ENCODE measurements at regions not wholly inside any gene's neighbourhood (a gene's known extent, or its start where the extent isn't known, plus 50 kb on each side); places are given as distances from the start of the nearest gene placed in this dataset.

DNA sequence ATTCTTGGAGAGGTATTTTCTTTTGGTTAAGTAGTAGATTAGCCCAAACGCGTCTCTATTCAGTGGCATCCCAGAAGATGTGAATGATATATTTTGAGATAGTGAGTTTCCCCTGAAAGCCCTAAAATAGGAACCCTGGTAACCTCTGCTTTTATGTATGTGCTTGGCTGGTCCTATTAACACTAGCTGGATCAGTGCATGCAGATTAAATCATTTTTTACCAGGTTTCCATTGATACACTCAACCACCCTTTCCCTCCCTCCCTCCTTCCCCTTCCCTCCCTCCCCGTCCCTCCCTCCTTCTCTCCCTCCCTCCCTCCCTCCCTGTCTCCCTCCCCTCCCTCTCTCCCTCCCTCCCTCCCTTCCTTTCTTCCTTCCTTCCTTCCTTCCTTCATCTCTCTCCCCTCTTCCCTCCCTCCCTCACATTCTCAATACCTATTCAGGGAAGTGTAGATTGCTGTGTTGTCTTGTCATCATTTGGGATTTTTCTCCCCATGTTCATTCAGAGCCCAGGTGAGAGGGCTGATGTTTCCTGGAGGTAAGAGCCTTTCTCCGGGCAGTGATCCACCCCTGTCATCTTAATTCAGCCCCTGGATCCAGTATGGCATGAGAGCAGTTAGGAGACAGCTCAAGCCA lies 406.8 kb downstream of the PRDM2 start:
- no peak for DNase-seq

DNA sequence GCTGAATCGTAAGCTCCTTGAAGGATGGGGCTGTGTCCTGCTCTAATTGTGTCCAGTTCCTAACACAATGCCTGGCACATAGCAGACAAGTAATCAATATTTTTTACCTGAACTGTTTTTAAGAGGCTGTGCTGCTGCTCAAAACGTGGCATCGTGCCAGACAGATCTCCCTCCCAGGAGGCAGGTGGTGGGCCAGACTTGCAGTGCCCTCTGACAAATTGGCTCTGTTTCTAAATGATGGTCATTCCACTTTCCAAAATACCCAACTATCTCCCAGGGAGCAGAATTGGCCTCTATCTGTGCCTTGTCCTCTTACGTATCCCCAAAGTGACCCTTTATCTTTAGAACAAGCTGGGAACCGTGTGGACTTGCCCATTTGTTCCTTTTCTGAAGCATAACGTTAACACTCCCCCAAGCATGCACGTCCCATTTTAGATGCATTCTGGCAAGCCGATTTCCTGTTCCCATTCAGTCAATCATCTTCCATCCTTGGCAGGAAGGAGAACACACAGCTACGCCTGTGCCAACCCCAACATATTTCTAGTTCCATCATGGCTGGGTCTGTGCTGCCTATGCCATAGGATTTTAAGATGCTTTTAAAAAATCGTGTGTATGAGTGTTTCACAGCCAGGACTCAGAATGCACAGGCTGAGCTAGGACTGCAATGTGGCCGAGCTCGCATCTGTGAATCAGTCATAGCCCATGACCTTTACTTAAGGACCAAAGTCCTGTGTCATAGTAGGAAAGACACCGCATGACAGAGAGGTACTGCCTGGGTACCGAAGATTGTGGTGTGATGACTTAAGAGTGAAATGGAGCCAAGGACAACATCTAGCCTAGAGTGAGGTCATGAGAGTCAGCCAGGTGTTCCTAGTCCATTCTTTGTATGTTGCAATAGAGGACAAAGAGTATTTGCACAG lies 408.6 kb downstream of the PRDM2 start:
- DNase-seq: no peak

DNA sequence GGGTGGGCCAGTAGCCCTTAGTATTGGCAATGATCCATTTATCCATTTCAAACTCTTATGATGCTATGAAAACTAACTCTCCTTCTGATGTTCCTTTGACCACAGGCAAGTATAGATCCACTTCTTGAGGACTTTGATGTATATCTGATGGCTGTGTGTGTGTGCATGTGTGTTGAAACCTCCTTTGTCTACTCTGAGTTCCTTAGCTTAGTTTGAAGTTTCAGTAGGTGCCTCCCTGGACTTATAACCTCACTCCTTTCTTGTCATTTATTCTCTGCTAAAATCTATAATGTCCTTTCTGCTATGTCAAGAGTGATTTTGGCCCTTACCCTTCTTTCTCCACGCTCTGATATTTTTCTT lies 409.3 kb downstream of the PRDM2 start:
- DNase-seq: no peak

DNA sequence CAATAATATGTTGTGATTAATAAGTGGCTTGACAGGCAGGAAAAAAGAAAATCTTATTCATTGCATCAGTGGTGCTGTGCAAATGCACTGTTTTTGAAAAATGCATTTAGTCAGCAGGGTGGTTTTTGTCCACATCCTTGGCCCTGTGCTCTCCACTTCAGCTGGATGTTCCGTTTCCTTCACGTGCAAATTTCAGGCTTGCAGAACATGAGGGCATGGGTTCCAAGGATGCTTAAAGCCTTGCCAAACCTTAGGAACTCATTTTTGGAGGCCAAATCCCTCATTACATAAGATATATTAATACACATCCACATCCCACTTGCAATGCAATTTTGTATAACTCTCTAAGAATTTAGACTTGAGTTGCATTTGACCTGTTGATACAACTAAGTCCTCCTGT lies 410.1 kb downstream of the PRDM2 start:
- DNase-seq: no peak

DNA sequence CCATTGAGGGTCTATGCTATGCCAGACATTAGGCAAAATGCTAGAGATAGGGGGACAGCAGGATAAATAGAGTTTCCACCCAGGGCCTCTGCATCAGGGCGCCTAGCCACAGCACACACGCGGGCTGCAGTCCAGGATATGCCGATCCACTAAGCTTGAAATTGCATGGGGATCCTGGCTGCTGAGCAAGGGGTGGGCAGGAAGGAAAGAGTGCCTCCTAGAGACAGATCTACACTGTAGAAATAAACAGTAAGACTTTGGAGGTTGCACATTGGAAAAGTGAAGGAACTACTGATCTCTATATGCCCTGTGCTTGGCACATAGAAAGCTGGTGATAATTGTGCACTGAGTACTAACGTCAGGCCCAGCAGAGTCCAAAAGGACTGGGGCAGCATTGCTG lies 411.1 kb downstream of the PRDM2 start:
- no peak for DNase-seq

DNA sequence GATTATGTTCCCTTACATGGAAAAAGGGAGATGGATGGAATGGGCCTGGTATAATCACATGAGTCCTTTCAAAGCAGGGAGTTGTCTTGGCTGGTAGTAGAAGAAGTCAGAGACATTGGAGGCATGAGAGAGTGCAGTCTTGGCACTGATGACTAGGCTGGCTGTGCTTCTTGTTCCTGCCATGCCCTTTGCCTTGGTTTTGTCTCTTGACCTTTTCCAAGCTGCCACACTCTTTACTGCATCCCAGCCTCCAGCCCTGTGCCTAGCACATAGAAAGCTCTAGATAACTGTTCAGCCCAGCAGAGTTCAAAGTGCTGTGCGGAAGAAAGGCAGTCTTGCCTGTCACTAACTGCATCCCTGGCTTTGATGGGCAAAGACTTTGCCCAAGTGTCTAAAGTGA lies 412.6 kb downstream of the PRDM2 start:
- DNase-seq: no peak

DNA sequence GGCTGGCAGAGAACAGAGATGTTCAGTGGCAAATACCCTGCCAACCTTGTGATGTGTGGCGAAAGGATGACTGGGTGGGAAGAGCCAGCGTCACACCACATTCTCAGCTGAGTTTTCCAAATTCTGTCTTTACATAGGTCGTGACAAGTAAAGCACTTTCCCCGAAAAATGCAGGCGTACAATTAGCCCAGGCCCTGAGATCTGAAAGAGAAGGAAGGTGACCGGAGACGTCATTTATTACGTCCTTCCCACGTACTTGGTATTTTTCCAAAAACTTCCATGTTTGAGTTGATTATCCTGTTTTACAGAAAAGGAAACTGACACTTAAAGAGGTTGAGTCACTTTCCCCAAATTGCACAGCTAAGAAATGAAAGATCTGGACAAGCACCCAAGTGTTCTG lies 413.3 kb downstream of the PRDM2 start:
- no peak for DNase-seq

DNA sequence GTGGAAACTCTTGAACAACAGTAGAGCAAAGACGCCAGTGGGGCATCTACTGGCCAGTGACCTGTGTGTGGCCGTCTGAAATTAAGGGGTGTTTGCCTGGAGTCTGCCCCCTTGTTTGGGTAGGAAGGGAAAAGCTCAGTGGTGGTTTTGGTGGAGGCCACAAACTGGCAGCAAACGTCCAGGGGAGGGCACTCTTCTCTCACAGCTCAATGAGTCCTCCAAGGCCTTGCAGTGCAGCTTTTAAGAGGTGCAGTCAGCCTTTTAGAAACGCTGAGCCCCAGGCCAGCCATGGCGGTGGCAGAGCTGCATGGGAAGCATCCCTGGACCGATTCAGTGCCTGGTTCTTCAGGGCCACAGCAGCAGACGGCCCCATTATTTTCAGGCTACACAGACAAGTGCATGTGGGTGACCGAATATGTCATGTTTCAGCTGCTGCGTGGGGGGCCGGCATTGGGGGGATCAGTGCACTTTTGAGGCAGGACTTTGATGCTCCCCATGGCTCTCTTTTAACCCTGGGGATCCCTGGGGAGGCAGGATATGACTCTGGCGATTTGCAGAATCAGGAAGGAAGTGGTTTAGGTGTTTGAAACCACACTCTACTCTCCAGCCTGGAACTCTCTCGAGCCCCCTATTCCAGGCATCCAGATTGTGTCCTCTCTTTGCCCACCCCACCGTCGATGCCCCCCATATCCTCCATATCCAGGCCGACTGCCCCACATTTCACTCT lies 414.0 kb downstream of the PRDM2 start:
- DNase-seq: peak; percentile 43

DNA sequence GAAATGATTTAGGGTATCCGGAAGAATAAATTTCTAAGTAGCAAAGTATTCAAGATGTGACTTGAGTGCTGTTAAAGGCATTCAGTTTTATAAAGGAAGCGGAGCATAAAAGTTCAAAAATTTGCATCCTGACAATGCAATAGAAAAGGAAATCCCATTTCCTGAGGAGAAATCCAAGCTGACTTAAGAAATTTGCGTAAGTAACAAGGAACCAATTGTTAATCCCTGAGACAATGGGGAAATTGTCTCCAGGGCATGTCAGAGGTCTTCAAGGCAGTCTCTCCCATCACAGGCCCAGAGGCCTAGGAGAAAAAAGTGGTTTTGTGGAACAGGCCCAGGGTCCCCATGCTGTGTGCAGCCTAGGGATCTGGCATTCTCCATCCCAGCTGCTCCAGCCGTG lies 416.0 kb downstream of the PRDM2 start:
- no peak for DNase-seq

DNA sequence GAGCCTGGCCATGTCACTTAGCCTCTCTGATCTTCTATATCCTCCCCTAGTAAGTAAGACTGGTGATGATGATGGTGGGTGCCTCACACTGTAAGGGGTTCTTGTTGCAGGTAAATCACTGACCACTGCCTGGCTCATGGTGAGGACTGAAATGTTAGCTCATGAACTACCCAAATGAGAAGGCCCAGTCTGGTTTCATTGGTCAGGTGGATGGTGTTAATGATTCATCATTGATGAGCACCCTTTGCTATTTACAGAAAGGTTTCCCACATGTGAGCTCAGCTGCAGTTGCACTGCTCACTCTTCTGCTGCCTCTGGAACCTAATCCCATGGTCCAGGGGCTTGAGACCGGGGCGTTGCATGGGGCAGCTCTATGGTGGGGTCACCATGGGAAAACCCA lies 417.7 kb downstream of the PRDM2 start:
- DNase-seq: no peak

DNA sequence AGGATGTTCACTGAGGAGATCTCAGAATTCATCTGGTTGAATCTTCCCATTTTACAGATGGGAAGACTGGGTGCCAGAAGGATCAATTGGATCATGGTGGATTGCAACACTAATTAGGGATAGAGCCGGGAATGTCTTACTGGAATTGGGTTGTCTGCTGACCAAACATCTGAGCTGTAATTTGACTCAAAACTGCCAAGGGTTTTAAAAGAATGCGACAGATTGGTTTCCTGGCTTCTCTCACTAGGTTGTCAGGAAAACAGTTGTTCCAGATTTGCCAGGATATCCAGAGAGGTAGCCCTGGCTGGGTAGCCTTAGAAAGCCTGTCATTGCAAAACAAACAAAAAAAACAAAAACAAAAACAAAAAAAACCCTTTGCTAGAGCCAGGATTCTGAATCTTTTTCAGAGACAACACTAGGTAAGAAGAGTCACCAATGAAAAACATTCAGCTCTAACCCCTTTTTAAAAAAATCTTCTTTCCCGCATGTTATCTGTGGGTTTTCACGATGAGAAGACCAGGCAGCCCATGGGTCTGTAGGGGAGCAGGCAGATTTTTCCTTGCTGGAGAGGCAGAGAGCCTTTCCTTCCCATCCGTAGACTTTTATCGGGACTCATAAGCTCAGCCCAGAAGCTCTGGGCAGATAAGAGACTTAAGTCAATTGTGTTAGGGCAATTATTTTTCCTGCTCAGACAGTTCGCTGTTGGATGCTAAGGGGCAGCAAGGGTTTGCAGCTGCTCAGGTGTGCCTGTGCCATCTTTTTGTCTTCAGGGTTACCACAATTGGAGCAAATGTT lies 418.9 kb downstream of the PRDM2 start:
- DNase-seq: no peak

DNA sequence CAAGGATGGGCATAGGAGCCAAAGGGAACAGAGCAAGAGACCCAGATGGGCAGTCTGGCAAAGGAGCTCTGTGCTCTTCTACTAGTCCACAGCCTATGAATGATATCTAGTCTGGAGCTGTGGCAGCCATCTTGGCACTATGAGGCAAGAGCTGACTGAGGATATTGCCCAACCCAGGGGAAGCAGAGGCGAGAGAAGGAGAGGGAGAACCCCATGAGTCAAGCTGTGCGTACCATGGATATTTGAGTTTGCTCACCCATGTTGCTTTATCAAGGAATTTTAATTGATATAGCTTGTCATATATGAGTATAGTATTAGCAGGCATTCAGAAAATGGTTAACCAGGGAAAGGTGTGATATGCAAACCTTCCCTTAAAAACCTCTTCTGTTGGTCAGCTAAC lies 420.9 kb downstream of the PRDM2 start:
- DNase-seq: no peak

DNA sequence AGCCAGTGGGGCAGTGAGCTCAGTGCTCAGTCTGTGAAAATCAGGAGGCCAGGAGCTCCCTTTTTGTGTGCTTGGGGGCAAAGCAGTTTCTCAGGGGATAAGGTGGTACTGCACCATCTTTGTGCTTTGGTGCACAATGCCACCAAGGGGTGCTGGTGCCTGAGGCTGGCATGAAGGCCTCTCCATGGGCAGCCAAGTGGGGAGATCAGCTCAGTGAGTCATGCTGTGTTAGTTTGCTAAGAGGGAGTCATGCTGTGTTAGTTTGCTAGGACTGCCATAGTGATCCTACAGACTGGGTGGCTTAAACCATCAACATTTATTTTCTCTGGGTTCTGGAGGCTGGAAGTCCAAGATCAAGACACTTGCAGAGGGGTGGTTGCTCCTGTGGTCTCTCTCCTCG lies 428.1 kb downstream of the PRDM2 start:
- DNase-seq: no peak

DNA sequence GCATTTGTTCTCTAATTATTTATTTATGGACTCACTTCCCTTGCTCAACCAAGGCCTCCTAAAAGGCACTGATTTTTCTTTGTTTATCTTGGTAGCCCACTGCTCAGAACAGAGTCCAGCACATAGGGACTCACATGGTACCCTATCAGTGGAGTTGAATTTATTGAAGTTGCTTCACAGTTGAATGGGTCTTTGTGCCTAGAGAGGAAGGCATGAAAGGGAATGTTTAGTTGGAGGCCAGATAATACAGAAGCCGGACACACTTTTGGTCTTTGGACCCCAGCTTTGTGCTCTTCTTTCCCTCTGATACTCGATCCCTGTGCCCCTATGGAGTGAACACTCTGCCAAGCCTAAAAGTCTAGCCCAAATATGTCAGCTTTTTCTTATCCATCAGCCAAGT lies 429.0 kb downstream of the PRDM2 start:
- DNase-seq: no peak

DNA sequence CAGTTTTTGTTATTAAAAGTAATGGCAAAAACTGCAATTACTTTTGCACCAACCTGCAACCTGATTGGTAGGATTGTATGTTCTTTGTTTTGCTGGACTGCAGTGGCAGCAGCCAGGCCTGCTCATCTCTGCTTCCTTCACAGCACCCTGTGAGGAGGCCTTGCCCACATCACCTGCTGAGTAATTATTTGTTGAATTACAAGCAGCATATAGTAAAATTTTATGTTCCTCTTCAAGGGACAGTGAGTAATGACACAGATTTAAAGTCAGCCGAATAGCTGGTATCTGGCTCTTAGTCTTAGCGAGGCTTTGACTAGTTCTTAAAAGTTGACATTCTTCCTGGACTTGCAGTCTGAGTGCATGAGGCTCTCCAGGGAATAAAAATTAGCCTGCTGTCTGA lies 435.1 kb downstream of the PRDM2 start:
- no peak for DNase-seq

DNA sequence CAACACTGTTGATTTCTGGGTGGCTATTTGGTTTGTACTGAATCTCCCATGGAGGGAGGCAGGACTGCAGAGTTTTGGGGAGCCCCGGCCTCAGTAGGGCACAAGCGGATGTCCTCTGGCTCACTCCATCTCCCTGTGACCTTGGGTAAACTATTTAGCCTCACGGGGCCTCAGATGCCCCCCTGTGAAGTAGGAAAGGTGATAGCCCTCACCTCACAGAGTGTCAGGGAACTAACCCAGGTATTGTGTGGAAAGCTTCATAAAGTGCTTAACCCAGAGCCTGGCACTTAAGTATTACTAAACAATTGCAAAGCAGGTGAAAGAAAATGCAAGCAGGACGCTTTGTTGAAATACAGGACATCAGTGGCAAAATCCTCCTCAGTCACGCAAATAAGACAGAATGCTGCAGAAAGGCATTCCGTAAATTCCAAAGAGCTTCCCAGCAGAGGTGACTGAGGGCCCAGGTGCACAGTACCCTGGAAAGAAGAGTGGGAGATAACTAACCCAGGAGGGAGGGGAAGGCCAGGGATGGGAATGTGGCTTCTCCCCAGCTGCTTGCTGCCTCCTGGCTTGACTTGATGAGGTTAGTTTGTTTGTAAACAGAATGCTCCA lies 436.3 kb downstream of the PRDM2 start:
- no peak for DNase-seq

DNA sequence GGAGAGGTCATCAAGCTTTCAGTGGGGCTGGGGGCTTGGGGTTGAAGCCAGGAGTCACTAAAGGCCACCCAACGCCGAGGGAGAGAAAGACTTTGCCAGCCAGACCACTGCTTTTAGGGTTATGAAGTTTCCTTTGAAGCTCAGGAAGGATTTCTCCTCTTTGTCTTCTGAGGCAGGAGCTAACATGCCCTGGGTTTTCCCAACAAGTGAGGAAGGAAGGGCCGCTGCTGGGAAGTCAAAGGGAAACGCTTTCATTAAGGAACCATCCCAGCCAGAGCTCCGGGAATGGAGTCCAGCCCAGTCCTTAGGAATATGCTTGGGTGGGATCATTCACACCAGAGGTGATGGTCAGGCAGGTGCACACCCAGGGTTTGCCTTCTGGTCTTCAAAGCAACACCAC lies 436.9 kb downstream of the PRDM2 start:
- DNase-seq: no peak

DNA sequence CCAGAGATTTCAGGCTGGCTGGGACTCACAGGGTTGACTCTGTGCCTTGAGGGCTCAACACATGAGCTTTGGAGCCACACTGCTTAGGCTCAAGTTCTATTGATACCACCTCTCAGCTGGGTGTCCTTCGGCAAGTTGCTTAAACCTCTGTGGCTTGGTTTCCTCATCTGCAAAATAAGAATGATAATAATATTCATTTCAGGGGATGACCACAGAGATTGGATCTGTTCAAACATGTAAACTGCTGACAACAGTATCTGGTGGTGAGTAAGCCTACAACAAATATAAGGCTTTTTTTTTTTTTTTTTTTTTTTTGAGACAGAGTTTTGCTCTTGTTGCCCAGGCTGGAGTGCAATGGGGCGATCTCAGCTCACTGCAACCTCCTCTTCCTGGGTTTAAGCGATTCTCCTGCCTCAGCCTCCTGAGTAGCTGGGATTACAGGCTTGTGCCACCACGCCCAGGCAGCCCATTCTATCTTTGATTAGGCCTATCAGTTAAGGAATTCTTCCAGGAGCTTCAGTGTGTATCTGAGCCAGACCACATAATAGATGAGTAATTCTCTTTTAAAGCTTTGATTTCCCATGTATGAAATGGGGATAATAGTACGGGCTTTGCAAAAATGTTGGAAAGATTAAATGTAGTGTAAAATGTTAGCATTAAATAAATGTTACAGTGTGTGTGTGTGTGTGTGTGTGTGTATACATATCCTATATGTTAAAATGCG lies 437.6 kb downstream of the PRDM2 start:
- no peak for DNase-seq

DNA sequence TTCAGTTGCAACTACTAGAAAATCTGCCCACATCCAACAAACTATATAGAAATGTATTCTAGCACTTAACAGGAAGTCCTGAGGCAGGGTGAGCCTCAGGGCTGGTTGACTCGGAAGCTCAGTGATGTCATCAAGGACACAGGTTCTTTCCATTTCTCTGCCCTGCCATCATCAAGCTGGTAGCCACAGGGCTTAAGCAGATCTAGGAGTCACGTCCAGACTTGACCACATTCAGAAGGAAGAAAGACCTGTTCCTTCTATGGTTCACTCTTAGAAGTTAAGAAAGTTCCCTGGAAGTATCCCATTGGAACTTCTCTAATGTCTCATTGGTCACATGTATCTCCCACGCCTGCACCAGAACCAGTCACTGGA lies 438.1 kb downstream of the PRDM2 start:
- DNase-seq: no peak

DNA sequence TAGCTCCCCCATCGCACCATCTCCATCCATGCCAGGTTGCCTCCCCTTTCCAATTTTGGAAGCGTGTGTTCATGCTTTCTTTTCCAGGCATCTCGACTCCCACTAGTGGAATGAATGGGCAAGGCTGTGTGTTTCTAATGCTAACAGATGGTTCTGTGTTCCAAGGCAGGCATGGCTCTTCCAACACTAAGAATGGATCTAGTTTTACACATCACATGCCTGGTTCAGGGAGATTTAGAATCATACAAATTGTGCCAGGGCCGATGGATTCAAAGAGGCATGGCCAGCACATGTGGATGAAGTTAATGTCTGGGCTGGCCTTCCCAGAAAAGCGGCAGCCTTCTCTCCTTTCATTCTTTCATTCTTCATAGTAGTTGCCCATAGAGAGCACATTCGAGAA lies 438.7 kb downstream of the PRDM2 start:
- no peak for DNase-seq

DNA sequence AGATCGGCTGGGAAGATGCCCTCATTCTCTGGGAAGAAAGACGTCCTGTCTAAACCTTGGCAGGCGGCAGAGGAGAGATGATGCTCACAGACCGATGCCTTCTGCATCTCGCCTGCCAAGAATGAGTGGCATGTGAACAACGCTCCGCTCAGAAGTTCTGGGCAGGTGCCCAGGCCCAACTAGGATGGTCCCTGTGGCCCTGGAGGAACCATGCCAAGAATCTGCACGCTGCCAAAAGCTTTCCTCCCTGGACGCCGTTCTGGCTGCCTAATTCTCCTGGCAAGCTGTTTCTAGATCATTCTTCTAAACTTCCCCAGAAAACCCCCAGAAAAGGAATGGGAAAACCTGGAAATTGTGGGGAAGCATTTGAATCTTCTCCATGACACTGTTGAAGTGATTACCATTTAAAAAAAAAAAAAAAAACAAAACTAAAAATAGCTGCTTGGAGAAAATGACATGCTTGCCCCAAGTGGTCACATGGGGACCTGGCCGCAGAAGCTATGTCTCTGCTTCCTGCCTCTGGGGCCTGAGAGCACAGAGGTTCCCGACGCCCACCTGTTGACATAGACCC lies 440.9 kb downstream of the PRDM2 start:
- no peak for DNase-seq

All from fibroblast of skin of abdomen (primary cell).